SJSA1 (cell line): ENCODE measurements at regions not wholly inside any gene's neighbourhood (a gene's known extent, or its start where the extent isn't known, plus 50 kb on each side); places are given as distances from the start of the nearest gene placed in this dataset.
"Not testable (repeated sequence)": the region's sequence is repeated elsewhere in the genome, so short reads cannot be mapped to it uniquely, and the experiment has no call there.

Source experiments
- DNase-seq, 2 experiments: peaks; one replicate each; pipeline ENCODE4 v3.0.0-alpha.2; 2015 to 2020; ENCODE audit warnings: low spot score in 2 of 2, low read depth in 1 of 2
- H3K27ac ChIP-seq: fragments of 250-450 bp; sonication (Bioruptor Pico); 2 replicates; pipeline ENCODE4 v1.5.1; 2020; ENCODE audit warnings: mild to moderate bottlenecking, moderate library complexity
- H3K27me3 ChIP-seq: fragments of 250-450 bp; sonication (Bioruptor Pico); replicated peaks from 2 replicates; pipeline ENCODE4 v1.5.1; 2020; ENCODE audit warnings: mild to moderate bottlenecking, moderate library complexity
- H3K36me3 ChIP-seq: fragments of 250-450 bp; sonication (Bioruptor Pico); 2 replicates; pipeline ENCODE4 v1.5.1; 2020; ENCODE audit warnings: mild to moderate bottlenecking
- H3K4me1 ChIP-seq: fragments of 250-450 bp; sonication (Bioruptor Pico); replicated peaks from 2 replicates; pipeline ENCODE4 v1.6.1; 2021; ENCODE audit warnings: mild to moderate bottlenecking
- H3K4me3 ChIP-seq: fragments of 250-450 bp; sonication (Bioruptor Pico); 2 replicates; pipeline ENCODE4 v1.5.1; 2020; ENCODE audit warnings: mild to moderate bottlenecking
- H3K9me3 ChIP-seq: fragments of 250-450 bp; sonication (Bioruptor Pico); replicated peaks from 2 replicates; pipeline ENCODE4 v1.5.1; 2020; ENCODE audit warnings: mild to moderate bottlenecking

DNA sequence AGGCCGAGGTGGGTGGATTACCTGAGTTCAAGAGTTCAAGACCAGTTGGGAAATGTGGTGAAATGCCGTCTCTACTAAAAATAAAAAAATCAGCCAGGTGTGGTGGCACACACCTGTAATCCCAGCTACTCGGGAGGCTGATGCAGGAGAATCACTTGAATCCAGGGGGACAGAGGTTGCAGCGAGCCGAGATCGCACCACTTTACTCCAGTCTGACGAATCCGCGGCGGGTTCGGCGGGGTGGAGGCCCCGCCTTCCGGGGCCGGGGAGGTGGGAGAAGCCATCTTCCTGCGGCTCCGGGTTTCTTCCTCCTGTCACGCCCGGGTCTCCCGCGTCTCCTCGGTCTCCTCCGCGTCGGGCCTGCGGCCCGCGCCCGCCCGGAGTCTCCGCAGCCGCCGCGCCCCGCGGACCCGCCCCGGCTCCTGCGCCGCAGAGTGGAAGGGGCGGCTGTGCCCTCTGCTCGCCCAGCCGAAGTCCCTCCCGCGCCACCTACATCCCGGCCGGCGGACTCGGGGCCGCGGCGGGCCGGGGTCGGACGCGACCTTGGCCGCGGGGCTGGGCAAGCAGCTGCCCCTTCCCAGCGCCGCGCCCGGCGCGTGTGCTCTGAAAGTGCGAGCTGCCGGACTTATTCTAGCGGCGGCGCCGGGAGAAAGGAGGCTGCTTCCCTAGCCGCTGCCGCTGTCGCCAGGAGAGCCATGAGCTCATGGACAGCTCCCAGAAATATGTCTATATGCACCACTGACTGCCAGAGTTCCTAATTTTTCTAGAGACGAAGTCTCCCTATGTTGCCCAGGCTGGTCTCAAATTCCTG is 97.2 kb downstream of the LAT start:
- H3K27ac ChIP-seq, H3K9me3 ChIP-seq, H3K36me3 ChIP-seq, DNase-seq, H3K27me3 ChIP-seq, H3K4me1 ChIP-seq: not testable (repeated sequence)
- peak overlapping the region; percentile 19; the same call in 1 of the 2 replicates for H3K4me3 ChIP-seq

DNA sequence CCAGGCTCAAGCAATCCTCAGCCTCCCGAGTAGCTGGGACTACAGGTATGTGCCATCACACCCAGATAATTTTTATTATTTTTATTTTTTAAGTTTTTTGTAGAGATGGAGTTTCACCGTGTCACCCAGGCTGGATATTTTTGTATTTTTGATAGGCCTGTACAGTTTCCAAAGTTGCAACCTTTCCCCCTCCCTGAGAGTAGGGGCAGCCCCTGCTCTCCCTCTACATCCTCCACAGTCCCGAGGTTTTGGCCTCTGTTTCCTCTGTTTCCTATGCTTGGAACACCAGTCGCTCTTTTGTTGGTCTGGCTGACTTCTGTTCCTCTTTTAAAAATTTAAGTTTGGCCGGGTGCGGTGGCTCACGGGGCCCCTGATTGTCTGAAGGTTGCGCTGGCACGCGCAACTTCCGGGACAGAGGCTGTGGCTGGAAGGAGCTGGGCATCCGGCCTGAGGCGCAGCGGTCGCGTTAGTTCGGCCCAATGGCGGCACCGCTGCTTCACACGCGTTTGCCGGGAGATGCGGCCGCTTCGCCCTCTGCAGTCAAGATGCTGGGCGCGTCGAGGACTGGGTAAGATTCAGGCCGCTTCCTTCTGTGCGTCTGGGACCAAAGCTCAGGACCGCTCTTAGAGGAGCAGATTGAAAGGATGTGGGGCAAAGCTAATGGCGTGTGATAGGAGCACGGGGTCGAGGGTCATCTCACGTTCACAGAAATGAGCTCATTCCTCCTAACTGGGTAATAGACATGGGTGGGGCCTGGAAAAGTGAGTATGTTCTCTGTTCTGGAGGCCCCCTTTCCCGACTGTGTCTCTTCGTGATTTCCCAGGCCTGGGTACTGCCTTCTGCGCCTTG is 89.9 kb downstream of the LAT start:
- peak overlapping the region; percentile 78 for H3K27ac ChIP-seq
- not testable (repeated sequence) for H3K9me3 ChIP-seq, H3K4me1 ChIP-seq, H3K36me3 ChIP-seq, H3K27me3 ChIP-seq
- H3K4me3 ChIP-seq, result peak overlapping the region; percentile 38
- DNase-seq, result peak; percentile 52 to 70

DNA sequence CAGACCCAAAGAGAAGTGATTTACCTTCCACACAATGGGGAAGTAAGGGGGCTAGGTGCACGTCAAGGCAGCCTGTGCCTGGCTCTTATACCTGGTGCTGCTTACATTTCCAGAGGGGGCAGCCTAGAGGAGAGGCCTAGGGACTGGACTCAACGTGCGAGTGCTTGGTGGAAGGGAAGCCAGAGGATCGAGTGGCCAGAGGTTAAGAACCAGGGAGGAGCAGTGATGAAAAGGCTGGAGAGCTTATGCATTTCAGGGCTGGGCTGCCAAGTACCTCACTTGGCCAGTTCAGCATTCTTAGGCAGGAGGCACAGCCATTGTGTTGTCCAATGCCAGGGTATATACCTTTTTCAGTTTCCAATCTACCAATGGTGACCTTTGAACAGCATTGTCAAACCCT is 77.4 kb downstream of the LAT start:
- H3K27ac ChIP-seq, H3K9me3 ChIP-seq, H3K4me1 ChIP-seq, H3K27me3 ChIP-seq, H3K4me3 ChIP-seq, DNase-seq, H3K36me3 ChIP-seq: not testable (repeated sequence)

DNA sequence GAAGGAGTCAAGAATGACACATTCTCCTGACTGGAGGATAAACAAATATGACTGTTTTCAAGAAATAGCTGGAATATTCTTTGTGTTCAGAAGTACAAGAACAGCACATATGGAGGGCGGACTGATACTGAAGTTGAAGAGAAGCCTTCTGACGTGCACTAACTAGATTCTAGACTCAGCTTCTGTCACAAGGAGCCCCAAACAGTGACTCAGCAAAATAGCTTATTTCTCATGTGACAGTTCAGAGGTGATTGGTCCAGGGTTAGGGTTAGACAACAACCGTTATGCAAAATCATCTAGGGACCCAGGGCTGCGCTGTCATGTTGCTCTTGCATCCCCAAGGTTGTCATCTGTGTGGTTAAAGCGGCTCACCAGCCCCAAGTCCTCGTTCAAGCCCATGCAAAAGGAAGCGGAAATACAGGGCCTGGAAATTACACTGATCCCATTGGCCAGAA is 76.6 kb downstream of the LAT start:
- H3K27ac ChIP-seq, DNase-seq, H3K4me1 ChIP-seq, H3K27me3 ChIP-seq, H3K9me3 ChIP-seq, H3K4me3 ChIP-seq, H3K36me3 ChIP-seq: not testable (repeated sequence)

DNA sequence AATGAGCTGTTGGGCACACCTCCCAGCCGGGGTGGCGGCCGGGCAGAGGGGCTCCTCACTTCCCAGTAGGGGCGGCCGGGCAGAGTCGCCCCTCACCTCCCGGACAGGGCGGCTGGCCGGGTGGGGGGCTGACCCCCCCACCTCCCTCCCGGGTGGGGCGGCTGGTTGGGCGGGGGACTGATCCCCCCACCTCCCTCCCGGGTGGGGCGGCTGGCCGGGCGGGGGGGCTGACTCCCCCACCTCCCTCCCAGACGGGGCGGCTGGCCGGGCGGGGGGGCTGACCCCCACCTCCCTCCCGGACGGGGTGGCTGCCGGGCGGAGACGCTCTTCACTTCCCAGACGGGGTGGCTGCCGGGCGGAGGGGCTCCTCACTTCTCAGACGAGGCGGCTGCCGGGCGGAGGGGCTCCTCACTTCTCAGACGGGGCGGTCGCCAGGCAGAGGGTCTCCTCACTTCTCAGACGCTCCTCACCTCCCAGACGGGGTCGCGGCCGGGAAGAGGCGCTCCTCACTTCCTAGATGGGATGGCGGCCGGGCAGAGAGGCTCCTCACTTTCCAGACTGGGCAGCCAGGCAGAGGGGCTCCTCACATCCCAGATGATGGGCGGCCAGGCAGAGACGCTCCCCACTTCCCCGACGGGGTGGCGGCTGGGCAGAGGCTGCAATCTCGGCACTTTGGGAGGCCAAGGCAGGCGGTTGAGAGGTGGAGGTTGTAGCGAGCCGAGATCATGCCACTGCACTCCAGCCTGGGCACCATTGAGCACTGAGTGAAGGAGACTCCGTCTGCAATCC is 75.4 kb downstream of the LAT start:
- not testable (repeated sequence) for H3K27ac ChIP-seq, H3K4me1 ChIP-seq, H3K4me3 ChIP-seq, H3K9me3 ChIP-seq, H3K36me3 ChIP-seq, DNase-seq, H3K27me3 ChIP-seq

DNA sequence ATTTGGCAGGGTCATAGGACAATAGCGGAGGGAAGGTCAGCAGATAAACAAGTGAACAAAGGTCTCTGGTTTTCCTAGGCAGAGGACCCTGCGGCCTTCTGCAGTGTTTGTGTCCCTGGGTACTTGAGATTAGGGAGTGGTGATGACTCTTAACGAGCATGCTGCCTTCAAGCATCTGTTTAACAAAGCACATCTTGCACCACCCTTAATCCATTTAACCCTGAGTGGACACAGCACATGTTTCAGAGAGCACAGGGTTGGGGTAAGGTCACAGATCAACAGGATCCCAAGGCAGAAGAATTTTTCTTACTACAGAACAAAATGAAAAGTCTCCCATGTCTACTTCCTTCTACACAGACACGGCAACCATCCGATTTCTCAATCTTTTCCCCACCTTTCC is 74.7 kb downstream of the LAT start:
- not testable (repeated sequence) for H3K9me3 ChIP-seq, H3K36me3 ChIP-seq, H3K4me1 ChIP-seq, H3K27me3 ChIP-seq, H3K4me3 ChIP-seq, H3K27ac ChIP-seq, DNase-seq
